CD4-positive, alpha-beta T cell treated with Interleukin-15 for 4 hours (primary cell): ENCODE measurements at regions not wholly inside any gene's neighbourhood (a gene's known extent, or its start where the extent isn't known, plus 50 kb on each side); places are given as distances from the start of the nearest gene placed in this dataset.
"Not testable (repeated sequence)": the region's sequence is repeated elsewhere in the genome, so short reads cannot be mapped to it uniquely, and the experiment has no call there.

Experiments used
- DNase-seq: peaks from one replicate; pipeline ENCODE4 v3.0.0-alpha.2; 2020; ENCODE audit warnings: low spot score

DNA sequence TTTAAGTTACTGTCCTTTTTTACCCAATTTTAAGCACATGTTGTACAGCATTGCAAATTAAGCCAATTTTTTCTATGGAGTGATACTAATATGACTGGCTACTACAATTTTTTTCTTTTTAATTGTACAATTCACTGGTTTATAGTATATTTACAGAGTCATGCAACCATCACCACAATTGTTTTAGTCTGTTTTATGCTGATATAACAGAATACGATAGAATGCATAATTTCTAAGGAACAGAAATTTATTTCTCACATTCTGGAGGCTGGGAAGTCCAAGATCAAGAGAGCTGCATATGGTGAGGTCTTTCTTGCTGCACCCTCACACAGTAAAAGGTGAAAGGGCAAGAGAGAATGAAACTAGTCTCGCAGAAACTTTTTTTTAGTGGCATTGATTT, 125.3 kb downstream of the GLUD2 start:
- DNase-seq = no peak

DNA sequence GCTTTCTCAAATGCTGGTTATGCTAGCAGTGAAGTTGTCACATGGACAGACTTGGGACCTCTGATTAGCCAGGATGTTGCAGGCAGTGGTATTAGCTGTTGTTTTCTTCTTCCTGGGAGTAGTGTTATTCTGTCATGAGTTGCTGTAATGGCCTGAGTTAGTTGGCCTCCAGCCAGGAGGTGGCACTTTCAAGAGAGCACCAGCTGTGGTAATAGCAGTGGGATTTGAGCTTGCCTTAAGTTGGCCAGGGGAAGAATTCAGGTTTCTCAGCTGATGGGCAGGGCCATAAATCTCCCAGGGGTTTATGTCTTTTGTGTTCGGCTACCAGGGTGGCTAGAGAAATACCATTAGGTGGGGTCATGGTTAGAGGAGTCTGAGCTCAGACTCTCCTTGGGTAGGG, 132.6 kb downstream of the GLUD2 start:
- DNase-seq = no peak

DNA sequence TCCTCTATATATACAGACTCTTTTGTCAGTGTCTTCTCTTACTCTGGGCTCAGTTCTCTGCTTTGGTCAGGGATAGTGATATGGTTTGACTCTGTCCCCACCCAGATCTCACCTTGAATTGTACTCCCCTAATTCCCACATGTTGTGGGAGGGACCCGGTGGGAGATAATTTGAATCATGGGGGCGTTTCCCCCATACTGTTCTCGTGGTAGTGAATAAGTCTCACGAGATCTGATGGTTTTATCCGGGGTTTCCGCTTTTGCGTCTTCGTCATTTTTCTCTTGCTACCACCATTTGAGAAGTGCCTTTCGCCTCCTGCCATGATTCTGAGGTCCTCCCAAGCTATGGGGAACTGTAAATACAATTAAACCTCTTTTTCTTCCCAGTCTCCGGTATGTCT, 144.4 kb downstream of the GLUD2 start:
- DNase-seq = no peak

DNA sequence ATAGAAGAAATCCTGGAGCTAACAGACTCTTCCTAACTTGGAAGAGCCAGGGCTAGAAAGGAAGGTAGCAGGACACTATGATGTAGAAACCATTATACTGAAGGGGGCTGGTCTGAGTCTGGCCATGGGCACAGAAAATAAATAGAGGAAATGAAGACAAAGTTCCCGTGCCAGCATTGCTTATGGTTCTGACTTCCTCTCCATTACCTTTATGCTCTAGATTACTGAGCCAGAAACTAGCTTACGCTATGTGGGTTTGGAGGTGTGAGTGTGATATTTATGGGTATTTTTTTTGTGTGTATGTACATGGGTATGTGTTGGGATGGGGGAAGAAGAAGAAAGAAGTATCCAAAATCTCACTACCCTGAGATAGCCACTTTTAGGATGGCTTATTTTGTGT, 148.3 kb downstream of the GLUD2 start:
- no peak for DNase-seq

DNA sequence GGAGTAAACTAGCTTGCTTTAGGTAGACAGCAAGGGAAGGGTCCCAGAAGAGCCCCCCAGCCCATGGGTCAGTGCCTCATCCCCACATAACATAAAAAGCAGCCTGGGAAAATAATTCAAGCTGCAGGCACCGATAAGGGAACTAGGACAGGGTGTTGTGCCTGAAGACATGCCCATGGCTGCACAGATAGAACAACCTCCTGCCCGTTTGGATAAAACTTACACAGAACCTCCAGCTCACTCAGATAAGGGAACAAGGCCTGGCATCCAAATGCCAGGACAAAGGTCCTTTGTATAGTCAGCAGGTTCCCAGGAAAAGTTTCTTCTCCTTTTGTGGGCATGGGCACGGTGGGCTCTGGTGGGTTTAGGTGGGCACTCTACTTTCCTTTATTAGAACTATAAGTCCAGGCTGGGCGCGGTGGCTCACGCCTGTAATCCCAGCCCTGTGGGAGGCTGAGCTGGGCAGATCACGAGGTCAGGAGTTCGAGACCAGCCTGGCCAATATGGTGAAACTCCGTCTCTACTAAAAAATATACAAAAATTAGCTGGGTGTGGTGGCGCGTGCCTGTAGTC, 149.5 kb downstream of the GLUD2 start:
- not testable (repeated sequence) for DNase-seq

DNA sequence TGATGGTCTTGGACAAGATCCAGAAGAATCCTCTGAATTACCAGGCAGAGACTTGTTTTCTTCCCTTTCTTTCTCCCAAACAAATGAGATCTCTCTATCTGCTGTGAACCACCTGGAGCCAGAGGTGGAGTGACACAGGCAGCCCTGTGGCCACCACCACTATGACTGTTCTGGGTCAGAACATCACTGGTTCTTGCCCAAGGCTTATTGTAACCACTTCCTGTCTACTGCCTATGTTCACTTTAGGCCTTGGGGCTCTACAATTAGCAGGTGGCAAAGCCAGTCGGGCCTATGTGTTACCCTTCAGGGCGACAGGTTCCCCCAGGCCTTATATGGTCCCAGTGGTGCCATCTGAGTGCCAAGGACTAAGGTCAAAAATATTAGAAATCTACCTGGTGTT, 161.2 kb downstream of the GLUD2 start:
- no peak for DNase-seq

DNA sequence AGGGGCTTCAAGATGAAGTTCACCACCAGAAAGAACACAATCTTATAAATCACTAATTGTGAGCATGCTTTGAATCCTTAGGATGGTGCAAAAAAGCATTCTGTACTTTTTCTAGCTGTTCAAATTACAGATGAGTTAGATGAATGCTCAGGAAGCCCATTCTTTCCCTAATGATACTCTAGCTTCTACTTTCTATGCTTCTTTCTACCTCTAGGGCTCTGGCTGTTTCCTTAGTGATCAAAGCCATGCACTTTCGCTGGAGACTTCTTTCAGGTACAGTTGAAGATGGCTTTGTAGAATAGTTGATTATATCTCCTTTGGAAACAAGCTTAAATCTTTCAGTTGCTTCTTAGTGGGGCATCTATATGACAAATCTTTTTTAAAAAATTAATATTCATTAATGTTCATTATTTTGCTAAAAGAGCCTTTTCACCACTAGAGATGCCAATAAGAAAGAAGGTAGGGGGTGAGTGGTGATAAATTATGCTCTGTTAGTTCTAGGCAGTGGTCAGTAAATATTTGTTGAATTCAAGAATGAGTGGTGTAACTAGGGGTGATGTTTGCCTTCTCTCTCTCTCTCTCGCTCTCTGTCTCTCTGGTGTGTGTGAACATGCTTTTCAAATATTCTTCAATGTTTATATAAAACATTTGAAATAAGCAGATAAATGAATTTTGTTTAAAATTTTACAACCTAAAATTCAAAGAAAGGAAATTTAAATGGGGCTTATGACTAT, 169.4 kb downstream of the GLUD2 start:
- no peak for DNase-seq

DNA sequence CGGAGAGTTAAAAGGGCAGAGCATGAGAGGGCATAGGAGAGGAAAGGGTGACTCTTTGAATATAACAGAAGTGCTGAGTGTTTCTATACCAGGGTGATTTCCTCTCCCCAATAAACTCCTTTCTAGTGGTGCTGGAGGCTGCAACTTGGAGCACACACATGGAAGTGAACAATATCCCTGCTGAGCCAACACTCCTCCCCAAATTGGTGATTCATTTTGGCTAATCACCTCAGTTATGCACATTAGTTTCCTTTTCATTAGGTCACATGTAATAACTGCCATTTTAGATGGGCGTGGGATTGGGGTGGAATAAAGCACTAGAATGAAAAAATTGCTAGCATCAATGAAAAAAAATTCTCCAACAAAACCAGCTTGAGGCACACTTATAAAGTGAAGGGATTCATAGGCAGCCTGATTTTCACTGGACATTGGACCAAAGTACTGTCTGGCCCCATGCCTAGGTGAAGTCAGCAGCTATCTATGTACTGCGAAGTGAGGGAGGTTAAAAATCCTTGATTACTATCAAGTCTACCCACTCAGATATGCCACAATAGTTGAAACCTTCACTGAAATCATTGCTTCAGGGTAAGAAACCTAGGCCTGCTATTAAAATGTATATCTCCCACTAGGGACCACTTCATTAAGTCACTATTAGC, 174.0 kb downstream of the GLUD2 start:
- no peak for DNase-seq

DNA sequence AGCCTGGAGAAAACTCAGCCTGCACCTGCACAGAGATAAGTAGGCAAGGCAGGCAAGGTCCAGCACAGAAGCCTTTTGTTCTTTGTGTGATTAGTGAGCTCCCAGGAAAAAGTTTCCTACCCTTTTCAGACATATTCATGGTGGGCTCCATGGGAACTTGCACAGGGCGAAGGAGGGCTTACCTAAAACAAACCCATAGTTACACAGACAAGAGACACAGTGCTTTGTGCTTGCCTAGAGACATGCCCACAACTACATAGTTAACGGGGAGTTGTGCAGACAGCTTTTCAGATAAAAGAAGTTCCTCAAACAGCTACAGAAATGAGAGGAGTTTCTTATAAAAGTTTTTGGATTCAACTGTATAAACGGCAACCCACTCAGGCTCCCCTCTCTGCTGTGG, 180.5 kb downstream of the GLUD2 start:
- no peak for DNase-seq

DNA sequence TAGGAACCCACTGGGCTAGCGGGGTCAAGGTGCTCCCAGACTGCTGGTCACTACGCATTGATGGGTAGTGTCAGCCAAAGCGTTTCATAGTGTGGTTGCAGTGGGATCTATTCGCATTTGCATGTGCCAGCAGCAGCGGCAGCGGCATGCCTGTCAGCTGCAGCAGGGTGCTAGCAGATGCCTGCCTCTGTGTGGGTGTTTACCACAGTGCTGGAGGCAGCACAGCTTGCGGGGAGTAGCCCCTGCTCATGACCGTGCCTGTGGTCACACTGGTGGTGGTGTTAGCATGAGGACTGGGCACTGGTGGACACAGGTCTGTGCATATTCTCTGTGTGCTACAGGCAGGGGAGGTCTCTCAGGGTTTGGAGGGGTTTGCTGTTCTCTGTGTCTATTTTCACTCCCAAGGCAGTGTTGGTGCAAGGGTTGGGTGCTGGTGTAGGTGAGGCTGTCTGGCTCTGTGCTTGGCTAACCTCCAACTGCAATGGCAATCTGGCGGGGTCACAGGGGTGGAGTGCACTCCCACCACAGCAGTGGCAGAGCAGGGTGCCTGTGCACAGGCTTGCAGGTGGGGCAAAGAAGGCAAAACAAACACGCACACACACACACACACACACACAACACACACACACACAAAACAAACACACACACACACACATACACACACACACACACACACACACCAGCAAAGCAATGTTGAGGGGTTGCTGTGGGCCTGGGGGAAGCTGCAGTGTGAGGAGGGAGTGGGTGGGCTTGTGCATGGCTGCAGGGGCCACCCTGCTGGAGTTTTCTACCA, 184.4 kb downstream of the GLUD2 start:
- no peak for DNase-seq

DNA sequence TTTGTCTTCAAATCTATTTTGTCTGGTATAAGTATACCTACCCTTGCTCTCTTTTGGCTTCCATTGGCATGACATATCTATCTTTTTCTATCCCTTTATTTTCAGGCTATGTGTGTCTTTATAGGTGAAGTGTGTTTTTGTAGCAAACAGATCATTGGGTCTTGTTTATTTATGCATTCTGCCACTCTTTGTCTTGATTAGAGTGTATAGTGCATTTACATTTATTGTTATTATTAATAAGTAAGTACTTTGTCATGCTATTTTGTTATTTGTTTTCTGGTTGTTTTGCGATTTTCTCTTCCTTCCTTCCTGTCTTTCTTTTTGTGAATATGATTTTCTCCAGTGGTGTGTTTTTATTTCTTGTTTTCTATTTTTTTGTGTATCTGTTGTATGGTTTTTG, 188.6 kb downstream of the GLUD2 start:
- no peak for DNase-seq

DNA sequence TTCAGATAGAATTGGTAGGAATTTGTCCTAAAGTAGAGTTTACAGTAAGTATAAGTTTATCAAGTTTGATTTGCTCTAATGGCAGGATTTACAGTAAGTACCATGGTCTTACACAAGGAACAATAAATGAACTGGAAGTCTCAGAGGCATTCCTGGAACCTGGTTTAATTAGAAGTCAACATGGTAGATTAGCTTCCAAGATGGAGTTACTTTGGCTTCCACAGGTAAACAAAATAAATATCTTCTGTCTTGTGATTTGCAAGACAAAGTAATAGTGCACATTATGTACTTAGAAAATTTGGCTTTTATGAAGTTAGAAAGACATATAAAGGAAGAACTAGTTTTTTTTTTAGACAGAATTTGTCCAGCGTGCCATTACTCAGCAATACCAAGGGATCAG, 190.7 kb downstream of the GLUD2 start:
- no peak for DNase-seq

DNA sequence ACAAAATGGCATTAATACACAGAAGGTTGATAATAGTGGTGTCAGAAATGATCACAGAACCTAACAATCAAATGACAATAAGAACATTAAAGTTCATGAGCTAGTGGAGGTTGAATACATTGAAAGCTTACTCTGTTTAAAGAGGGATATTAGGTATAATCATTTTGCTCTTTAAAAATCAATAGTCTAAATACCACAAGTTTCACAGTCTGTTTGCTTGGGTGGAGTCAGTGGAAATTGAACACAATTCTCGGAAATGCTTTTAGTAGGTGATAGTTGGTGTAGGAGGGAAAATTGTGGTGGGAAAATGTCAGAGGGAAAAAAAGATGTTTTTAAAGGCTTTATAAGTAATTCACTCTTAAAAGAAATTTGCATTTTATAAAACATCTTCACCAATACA, 197.1 kb downstream of the GLUD2 start:
- no peak for DNase-seq

DNA sequence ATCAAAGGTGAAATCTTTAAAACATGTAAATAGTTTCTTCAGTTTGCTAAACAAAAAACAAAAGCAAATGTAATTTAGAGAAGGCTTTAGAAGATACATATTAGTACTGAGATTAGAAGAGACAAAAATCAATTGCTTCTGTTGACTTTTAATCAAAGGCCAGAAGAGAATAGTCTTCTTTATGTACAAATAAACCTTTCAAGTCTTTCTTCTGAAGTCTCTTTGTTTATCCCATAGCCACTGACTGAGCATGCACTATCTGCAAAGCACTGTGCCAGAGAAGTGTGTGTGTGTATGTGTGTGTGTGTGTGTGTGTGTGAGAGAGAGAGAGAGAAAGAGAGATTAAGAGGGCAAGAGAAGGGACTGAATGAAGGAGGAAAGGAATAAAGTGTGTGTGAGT, 198.4 kb downstream of the GLUD2 start:
- no peak for DNase-seq

DNA sequence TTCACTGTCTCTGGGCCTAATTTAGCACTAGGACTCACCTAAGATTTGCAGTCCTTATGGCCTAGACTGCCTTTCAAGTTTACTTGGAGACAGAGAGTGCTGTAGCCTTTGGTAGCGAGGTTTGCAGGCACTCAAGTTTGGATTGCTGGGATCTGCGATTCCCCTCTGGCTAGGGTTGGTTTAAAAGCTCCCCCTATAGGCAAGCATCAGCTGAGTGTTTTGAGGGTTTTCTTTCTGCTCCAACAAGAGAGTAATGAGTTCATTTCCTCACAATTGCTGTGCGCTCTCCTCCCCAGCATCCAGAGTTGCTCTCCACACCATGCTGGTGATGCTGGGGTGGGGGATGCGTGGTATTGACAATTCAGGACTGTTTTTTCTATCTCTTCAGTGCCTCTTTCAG, 206.9 kb downstream of the GLUD2 start:
- DNase-seq = no peak

DNA sequence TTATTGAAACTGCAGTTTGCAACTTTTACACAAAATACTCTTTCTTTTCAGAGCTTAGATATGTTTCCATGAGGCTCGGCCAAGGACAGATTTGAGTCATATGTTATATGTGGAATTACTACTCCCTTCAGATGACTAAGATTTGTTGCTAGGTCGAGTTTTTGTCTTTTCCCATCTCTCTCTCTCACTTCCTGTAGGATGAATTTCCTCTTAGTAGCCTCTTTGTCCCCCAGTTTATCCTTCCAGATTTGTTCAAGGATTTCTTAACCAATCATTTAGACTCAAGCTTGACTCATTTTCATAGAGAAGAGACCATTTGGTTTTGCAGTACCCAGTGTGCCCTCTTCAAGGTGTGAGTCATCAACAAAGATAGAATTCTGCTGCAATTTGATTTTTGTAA, 209.2 kb downstream of the GLUD2 start:
- no peak for DNase-seq

DNA sequence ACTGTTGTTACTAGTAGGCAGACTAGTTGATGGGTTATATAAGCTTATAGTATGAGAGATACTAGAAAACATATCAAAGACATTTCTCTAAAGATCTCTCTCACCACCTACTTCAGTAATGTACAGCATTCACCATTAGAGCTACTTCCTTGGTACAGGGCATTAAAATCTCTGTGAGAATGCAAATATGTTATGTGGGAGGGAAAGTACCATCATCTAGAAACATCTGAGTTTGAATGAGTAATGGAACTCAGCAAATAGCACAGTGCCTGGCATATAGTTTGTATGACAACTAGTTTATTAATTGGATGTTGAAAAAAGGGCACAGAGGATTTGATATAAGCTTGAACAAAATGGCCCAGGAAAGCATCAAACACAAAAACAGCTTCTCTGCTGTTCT, 211.1 kb downstream of the GLUD2 start:
- DNase-seq = no peak

DNA sequence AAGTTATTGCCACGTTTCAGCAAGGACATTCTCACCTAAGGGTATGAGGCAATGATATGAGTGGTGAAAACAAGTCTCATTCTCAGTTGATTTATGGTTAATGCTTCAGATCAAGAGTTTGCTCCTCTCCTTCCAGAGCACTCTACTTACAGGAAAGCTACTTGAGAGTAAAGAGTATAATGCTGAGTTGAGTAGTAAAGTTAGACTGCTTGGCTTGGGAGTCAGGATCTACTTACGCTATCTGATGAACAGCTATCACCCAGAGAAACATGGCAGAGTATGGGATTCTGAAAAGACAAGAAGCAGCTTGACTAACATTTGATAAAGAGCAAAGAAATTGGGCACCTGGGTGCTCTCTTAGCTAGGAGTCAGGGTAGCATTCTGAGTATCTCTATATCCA, 211.8 kb downstream of the GLUD2 start:
- DNase-seq = no peak

DNA sequence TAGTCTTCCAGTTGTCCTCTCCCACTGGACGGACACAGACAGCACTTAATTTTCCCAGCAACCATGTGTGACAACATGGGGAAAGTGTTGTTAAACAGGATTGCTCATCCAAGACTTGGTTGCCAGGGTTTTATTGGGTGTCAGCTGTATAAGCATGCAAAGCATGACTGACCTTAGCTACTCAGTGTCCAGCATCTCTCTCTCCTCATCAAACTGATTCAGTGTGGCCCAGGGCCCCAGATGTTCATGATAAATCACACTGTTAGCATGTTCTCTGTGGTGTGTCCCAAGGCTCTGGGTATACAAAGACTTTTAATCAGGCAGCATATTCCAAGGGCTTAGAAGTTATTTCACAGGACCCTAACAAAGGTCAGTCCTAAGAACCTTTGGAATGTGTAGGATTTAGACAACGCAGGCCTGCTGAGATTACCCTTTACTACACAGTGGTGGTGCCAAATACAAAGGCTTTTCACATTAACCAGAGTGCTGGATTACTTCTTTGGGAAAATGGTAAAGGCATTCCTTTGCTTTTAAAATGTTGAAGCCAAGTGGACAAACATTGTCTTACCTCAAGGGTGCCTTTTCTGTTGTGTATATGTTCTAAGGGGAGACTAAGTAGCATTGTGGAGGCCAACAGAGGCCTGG, 213.3 kb downstream of the GLUD2 start:
- no peak for DNase-seq

DNA sequence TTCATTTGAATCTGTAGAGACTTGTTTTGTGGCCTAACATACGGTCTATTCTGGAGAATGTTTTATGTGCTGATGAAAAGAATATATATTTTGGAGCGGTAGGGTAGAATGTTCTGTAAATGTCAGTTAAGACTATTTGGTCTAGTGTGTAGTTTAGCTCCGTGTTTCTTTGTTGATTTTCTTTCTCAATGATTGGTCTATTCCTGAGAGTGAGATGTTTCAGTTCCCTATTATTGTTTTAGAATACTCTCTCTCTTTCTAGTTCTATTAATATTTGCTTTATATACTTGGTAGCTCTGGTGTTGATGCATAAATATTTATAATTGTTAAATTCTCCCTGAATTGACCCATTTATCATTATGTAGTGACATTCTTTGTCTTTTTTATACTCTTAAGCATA, 236.5 kb downstream of the GLUD2 start:
- DNase-seq = no peak

DNA sequence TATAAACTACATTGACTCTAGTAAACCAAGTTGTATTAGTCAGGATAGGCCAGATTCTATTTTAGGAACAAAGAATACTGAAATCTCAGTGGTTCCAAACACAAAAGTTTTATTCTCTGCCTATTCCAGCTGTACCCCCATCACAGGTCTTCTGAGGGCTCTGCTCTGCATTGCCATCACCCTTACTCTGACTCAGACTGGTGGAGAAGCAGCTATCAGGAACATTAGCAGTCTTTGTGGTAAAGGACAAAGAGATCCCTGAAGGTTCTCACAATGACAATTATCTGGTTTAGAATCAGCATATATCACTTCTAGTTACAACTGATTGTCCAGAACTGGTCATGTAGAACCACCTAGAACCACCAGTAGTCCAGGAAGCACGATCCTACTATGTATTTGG, 251.1 kb downstream of the GLUD2 start:
- DNase-seq = no peak

DNA sequence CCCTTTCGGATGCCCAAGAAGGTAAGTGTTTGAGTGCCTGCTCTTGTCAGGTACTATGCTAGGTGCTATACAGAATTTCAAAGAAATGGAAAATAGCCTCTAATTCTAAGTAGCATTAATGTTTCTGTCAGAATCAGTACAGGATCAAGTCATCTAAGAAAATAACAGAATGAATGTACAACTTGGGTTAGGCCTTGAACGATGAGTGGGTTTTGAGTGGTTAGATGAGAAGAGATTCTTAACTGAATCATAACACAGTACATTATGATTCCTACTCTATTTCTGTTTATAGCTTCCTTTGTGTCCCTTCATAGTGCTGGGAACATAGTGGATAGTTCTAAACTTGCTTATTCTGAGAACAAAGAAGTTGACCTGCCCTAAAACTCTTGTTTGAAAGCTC, 253.9 kb downstream of the GLUD2 start:
- no peak for DNase-seq
